Lower leg skin (tissue), 4 donors: ENCODE measurements at regions not wholly inside any gene's neighbourhood (a gene's known extent, or its start where the extent isn't known, plus 50 kb on each side); places are given as distances from the start of the nearest gene placed in this dataset.

ENCODE experiments used
- DNase-seq, 2 donors: peaks; one replicate each; pipeline ENCODE4 v3.0.0-alpha.2; 2019; ENCODE audit warnings: low spot score in 2 of 2
- H3K4me3 ChIP-seq: fragments of 200-600 bp; sonication (generic); 2 replicates; pipeline ENCODE4 v1.5.1; 2017; ENCODE audit warnings: mild to moderate bottlenecking, low read depth; ENCODE audit not compliant: poor library complexity, severe bottlenecking
- POLR2A ChIP-seq, 2 donors: fragments of 450-650 bp; IDR thresholded peaks; one replicate each; pipeline ENCODE4 v1.6.1; 2016 to 2017; ENCODE audit warnings: antibody characterized with exemption in 2 of 2, mild to moderate bottlenecking in 1 of 2, moderate library complexity in 1 of 2
- WGBS, 2 donors: methylation state at CpG; one replicate each; pipeline ENCODE4 v1.1.5; 2018; 5-methylcytosine and 5-hydroxymethylcytosine counted together
- intact Hi-C: fragments of 100-400 bp; cut with DNase I; formaldehyde crosslinking; loops from one replicate; pipeline ENCODE4 v1.15.0; 2023; ENCODE audit warnings: low total_unique reads
- TF ChIP-seq, protein P1 (sequence below), 3 donors: fragments of 450-650 bp; IDR thresholded peaks; one replicate each; pipeline ENCODE4 v1.5.1; 2016; ENCODE audit warnings: antibody characterized with exemption in 3 of 3, mild to moderate bottlenecking in 3 of 3, moderate library complexity in 2 of 3

DNA sequence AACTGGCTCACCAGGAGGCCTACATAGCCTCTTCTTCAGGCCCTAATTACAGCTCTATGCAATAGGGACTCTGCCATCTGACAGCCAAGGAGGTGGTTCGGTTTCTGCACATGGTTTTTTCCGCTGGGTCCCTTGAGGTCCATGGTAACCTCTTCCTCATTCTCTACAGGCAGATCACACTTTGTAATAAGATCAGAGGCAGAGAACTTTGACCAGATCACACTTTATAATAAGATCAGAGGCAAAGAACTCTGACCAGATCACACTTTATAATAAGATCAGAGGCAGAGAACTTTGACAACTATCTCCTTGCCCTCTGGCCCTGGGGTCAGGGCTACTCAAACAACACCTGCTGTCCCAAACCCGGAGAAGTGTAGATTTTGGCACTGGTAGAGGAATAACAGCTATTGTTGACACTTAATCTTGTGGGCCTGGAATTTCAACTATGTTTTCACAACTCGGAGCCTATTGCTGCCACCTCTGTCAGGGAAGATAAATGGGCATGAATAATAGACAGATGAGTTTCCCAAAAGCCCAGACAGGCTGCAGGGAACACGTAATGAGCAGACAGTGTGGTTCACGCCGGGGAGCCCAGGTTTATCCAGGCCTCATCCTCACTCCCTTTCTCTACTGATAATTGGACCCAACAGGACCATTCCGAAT, 246.1 kb downstream of the UQCRFS1 start:
- WGBS, 2 donors, result 58 to 59% methylated on average over 8 of the region's 8 CpGs
- TF ChIP-seq, protein P1, sequence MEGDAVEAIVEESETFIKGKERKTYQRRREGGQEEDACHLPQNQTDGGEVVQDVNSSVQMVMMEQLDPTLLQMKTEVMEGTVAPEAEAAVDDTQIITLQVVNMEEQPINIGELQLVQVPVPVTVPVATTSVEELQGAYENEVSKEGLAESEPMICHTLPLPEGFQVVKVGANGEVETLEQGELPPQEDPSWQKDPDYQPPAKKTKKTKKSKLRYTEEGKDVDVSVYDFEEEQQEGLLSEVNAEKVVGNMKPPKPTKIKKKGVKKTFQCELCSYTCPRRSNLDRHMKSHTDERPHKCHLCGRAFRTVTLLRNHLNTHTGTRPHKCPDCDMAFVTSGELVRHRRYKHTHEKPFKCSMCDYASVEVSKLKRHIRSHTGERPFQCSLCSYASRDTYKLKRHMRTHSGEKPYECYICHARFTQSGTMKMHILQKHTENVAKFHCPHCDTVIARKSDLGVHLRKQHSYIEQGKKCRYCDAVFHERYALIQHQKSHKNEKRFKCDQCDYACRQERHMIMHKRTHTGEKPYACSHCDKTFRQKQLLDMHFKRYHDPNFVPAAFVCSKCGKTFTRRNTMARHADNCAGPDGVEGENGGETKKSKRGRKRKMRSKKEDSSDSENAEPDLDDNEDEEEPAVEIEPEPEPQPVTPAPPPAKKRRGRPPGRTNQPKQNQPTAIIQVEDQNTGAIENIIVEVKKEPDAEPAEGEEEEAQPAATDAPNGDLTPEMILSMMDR (IDR thresholded peaks at IDR 0.05), result no peak
- no peak for TF ChIP-seq POLR2A (IDR thresholded peaks at IDR 0.05)
- intact Hi-C loops, result no loop called here
- DNase-seq, result no peak
- H3K4me3 ChIP-seq, result no peak overlapping the region

DNA sequence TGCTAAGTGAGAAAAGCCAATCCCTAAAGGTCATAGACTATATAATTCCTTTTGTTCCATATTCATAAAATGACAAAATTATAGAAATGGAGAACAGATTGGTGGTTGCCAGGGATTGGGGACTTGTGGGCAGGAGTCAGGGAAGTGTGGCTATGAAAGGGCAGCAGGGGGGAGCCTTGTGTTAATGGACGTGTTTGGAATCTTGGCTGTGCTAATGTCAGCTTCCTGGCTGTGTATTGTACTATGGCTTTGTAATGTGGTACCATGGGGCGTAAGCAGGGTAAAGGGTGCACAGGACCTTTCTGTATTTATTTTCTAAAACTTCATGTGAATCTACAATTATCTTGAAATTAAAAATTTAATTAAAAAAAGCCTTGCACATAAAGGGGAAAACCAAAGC, 248.5 kb downstream of the UQCRFS1 start:
- WGBS, 2 donors, result 67 to 73% methylated on average over 2 of the region's 2 CpGs
- no peak for DNase-seq
- no peak overlapping the region for H3K4me3 ChIP-seq
- intact Hi-C loops, result no loop called here
- TF ChIP-seq POLR2A (IDR thresholded peaks at IDR 0.05), result no peak
- TF ChIP-seq, protein P1 (IDR thresholded peaks at IDR 0.05), result no peak

DNA sequence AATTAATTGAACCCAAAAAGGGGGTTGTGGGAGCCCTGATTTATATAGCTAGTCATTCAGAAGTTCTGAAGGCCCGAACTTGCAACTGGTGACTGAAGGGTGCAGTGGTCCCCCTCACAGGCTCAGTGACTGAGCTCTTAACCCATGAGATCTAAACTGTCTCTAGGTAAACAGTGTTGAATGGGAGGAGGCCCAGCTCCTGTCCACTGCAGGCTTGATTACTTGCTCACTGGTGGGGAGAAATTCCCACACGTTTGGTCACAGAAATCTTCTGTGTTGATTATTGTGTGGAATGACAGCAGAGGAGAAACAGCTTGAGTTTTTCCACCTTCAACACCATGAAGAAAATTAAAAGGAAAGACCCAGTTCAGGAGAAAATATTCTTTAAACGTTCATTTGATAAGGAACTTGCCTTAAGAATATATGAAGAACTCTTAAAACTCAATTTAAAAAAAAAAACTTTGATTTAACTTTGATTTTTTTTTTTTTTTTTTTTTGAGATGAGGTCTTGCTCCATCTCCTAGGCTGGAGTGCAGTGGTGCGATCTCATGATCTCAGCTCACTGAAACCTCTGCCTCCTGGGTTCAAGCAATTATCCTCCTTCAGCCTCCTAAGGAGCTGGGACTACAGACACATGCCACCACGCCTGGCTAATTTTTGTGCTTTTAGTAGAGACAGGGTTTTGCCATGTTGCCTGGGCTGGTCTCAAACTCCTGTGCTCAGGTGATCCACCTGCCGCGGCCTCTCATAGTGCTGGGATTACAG, 249.3 kb downstream of the UQCRFS1 start:
- 86 to 89% methylated on average over 7 of the region's 7 CpGs for WGBS, 2 donors
- intact Hi-C loops, result no loop called here
- TF ChIP-seq, protein P1 (IDR thresholded peaks at IDR 0.05), result no peak
- no peak for TF ChIP-seq POLR2A (IDR thresholded peaks at IDR 0.05)
- H3K4me3 ChIP-seq, result no peak overlapping the region
- no peak for DNase-seq

DNA sequence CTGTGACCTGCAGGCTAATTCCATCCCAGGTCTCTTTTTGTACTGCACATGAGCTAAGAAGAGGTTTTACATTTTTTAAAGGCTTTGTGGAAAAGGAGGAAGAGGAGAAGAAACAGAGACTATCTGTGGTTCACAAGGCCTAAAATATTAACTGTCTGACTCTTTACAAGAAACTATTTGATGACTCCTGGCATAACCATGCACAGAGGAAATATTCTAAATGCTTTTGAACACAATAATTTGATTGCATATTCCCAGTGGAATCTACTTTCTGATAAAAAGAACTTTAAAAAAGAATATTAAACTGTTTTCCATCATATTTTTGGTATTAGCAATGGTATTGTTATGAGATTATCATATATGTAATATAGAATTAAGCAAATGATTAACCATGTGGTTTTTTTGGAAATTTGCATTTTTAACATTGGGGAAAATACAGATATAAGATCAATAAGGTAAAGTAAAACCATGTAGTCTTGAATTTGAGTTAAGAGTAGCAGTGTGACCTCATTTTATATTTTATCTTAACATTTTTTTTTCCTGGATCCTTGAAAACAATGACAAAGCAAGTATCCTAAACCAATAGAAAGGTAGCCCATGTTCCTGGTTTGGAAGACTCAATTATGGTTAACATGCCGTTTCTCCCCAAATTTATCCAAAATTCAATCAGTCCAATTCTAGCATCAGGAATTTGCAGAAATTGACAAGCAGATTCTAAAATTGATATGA, 251.0 kb downstream of the UQCRFS1 start:
- no peak overlapping the region for H3K4me3 ChIP-seq
- intact Hi-C loops, result no loop called here
- TF ChIP-seq, protein P1 (IDR thresholded peaks at IDR 0.05), result no peak
- TF ChIP-seq POLR2A (IDR thresholded peaks at IDR 0.05), result no peak
- 82 to 90% methylated on average over 1 of the region's 1 CpG for WGBS, 2 donors
- DNase-seq, result no peak

DNA sequence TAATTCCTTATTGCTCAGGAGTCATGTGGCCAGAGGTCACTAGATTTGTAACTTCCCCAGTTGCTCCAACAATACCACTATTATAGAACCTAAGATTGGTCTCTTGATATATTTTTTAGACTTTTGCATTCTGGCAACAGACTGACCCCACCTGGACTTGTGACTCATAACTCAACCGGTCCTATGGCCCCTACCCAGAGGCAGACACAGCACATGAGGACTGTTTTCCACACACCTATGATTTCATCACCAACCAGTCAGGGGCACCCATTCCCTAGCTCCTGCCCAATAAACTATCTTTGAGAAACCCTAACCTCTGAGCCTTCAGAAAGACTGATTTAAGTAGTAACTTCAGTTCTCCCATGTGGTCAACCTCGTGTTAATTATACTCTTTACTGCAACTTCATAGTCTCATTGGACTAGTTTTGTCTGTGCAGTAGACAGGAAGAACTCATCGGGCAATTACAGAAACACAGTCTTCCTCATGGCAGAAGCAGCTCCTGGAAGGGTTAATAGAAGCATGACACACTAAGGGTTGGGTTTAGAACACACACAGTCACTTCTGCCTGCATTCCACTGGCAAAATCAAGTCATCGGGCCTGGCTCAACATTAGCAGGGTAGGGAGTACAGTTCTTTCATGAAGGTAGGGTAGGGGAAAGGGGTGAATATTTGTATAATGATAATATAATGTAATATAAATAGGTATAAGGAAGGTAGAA, 251.8 kb downstream of the UQCRFS1 start:
- WGBS, 2 donors, result 67 to 74% methylated on average over 4 of the region's 4 CpGs
- TF ChIP-seq, protein P1 (IDR thresholded peaks at IDR 0.05), result no peak
- TF ChIP-seq POLR2A (IDR thresholded peaks at IDR 0.05), result no peak
- intact Hi-C loops, result no loop called here
- H3K4me3 ChIP-seq, result no peak overlapping the region
- no peak for DNase-seq
